Large intestine (tissue), 3 donors: ENCODE measurements at regions not wholly inside any gene's neighbourhood (a gene's known extent, or its start where the extent isn't known, plus 50 kb on each side); places are given as distances from the start of the nearest gene placed in this dataset.

Experiments
- DNase-seq, 2 donors: peaks; one replicate each; pipeline versions ENCODE4 v3.0.0 to v3.0.0-alpha.2; 2013
- H3K27ac ChIP-seq: one replicate; pipeline ENCODE4 v1.5.1; 2013; ENCODE audit warnings: low read length
- H3K27me3 ChIP-seq: 2 replicates; pipeline ENCODE4 v1.6.1; 2013; ENCODE audit warnings: low read length; ENCODE audit not compliant: control insufficient read depth, insufficient read depth
- H3K36me3 ChIP-seq: 2 replicates; pipeline ENCODE4 v1.6.1; 2013; ENCODE audit warnings: low read length; ENCODE audit not compliant: control insufficient read depth, insufficient read depth
- H3K4me1 ChIP-seq: one replicate; pipeline ENCODE4 v1.6.1; 2013; ENCODE audit warnings: low read length; ENCODE audit not compliant: control insufficient read depth, insufficient read depth
- H3K4me3 ChIP-seq: one replicate; pipeline ENCODE4 v1.5.1; 2013; ENCODE audit warnings: low read length
- H3K9me3 ChIP-seq: one replicate; pipeline ENCODE4 v1.6.1; 2013; ENCODE audit warnings: mild to moderate bottlenecking, low read depth, low read length, moderate library complexity; ENCODE audit not compliant: control insufficient read depth
- WGBS: methylation state at CpG from one replicate; pipeline ENCODE4 v1.1.5; 2013; ENCODE audit warnings: low lambda C conversion rate; ENCODE audit not compliant: insufficient coverage; 5-methylcytosine and 5-hydroxymethylcytosine counted together

GRCh38 chr15:45993072-45993471 is 358.2 kb downstream of the SQOR start:
- H3K4me3 ChIP-seq, result no peak overlapping the region
- H3K36me3 ChIP-seq, result no peaks in the 10 kb centered on the region
- H3K4me1 ChIP-seq, result no peaks in the 10 kb centered on the region
- no peak for DNase-seq
- no peaks in the 10 kb centered on the region for H3K27me3 ChIP-seq
- H3K27ac ChIP-seq, result no peak overlapping the region
- H3K9me3 ChIP-seq, result no peaks in the 10 kb centered on the region
- no CpG with 5 or more reads among the region's 3 CpGs for WGBS

GRCh38 chr15:45993508-45993907 is 358.7 kb downstream of the SQOR start:
- no peak overlapping the region for H3K4me3 ChIP-seq
- no peaks in the 10 kb centered on the region for H3K4me1 ChIP-seq
- no peaks in the 10 kb centered on the region for H3K9me3 ChIP-seq
- H3K27me3 ChIP-seq, result no peaks in the 10 kb centered on the region
- H3K27ac ChIP-seq, result no peak overlapping the region
- DNase-seq, result no peak
- no peaks in the 10 kb centered on the region for H3K36me3 ChIP-seq

GRCh38 chr15:45995800-45996199 is 361.0 kb downstream of the SQOR start:
- Histone ChIP-seq H3K27me3 (no peaks in the 10 kb centered on the region), H3K9me3 (no peaks in the 10 kb centered on the region), H3K27ac (no peak overlapping the region), H3K36me3 (no peaks in the 10 kb centered on the region), H3K4me3 (no peak overlapping the region), H3K4me1 (no peaks in the 10 kb centered on the region)
- DNase-seq, result no peak
- 100% methylated on average over 1 of the region's 4 CpGs for WGBS

GRCh38 chr15:46014532-46014931 is 379.7 kb downstream of the SQOR start:
- H3K9me3 ChIP-seq, result peaks cover 10% of the 10 kb centered on the region
- H3K27ac ChIP-seq, result no peak overlapping the region
- H3K4me3 ChIP-seq, result no peak overlapping the region
- DNase-seq, result no peak
- no peaks in the 10 kb centered on the region for H3K27me3 ChIP-seq
- no CpG with 5 or more reads among the region's 3 CpGs for WGBS
- no peaks in the 10 kb centered on the region for H3K36me3 ChIP-seq
- no peaks in the 10 kb centered on the region for H3K4me1 ChIP-seq

GRCh38 chr15:46034755-46035154 is 399.9 kb downstream of the SQOR start:
- no CpG with 5 or more reads among the region's 2 CpGs for WGBS
- H3K9me3 ChIP-seq, result no peaks in the 10 kb centered on the region
- no peak for DNase-seq
- no peaks in the 10 kb centered on the region for H3K4me1 ChIP-seq
- H3K27ac ChIP-seq, result no peak overlapping the region
- no peak overlapping the region for H3K4me3 ChIP-seq
- no peaks in the 10 kb centered on the region for H3K27me3 ChIP-seq
- no peaks in the 10 kb centered on the region for H3K36me3 ChIP-seq

GRCh38 chr15:46039703-46040102 is 404.9 kb downstream of the SQOR start:
- 100% methylated on average over 3 of the region's 4 CpGs for WGBS
- no peak for DNase-seq
- no peak overlapping the region for H3K4me3 ChIP-seq
- no peaks in the 10 kb centered on the region for H3K9me3 ChIP-seq
- H3K27ac ChIP-seq, result no peak overlapping the region
- no peaks in the 10 kb centered on the region for H3K36me3 ChIP-seq
- no peaks in the 10 kb centered on the region for H3K27me3 ChIP-seq
- no peaks in the 10 kb centered on the region for H3K4me1 ChIP-seq

GRCh38 chr15:46041905-46042304 is 407.1 kb downstream of the SQOR start:
- Histone ChIP-seq H3K4me3 (no peak overlapping the region), H3K4me1 (no peaks in the 10 kb centered on the region), H3K9me3 (no peaks in the 10 kb centered on the region), H3K36me3 (no peaks in the 10 kb centered on the region), H3K27me3 (no peaks in the 10 kb centered on the region), H3K27ac (no peak overlapping the region)
- DNase-seq, result no peak
- WGBS, result no CpG with 5 or more reads among the region's 5 CpGs

GRCh38 chr15:46059921-46060594 is 425.2 kb downstream of the SQOR start:
- no peak overlapping the region for H3K4me3 ChIP-seq
- no peaks in the 10 kb centered on the region for H3K27me3 ChIP-seq
- no peaks in the 10 kb centered on the region for H3K9me3 ChIP-seq
- H3K36me3 ChIP-seq, result no peaks in the 10 kb centered on the region
- no peak overlapping the region for H3K27ac ChIP-seq
- no CpG with 5 or more reads among the region's 3 CpGs for WGBS
- DNase-seq, result peak in 1 of 2 donors; percentile 6
- no peaks in the 10 kb centered on the region for H3K4me1 ChIP-seq

- no peaks in the 10 kb centered on the region for H3K9me3 ChIP-seq
- no peaks in the 10 kb centered on the region for H3K36me3 ChIP-seq
- H3K27ac ChIP-seq, result no peak overlapping the region
- 40% methylated on average over 1 of the region's 5 CpGs for WGBS
- no peak overlapping the region for H3K4me3 ChIP-seq
- no peaks in the 10 kb centered on the region for H3K4me1 ChIP-seq
- no peaks in the 10 kb centered on the region for H3K27me3 ChIP-seq
- DNase-seq, result no peak
Observed at GRCh38 chr15:46061002-46061401, 426.2 kb downstream of the SQOR start.

GRCh38 chr15:46077220-46077619 is 442.4 kb downstream of the SQOR start:
- no peaks in the 10 kb centered on the region for H3K9me3 ChIP-seq
- H3K4me3 ChIP-seq, result no peak overlapping the region
- DNase-seq, result no peak
- H3K27ac ChIP-seq, result no peak overlapping the region
- H3K4me1 ChIP-seq, result no peaks in the 10 kb centered on the region
- WGBS, result 100% methylated on average over 1 of the region's 2 CpGs
- no peaks in the 10 kb centered on the region for H3K36me3 ChIP-seq
- no peaks in the 10 kb centered on the region for H3K27me3 ChIP-seq

GRCh38 chr15:46079046-46079445 is 444.2 kb downstream of the SQOR start:
- no peaks in the 10 kb centered on the region for H3K27me3 ChIP-seq
- H3K4me3 ChIP-seq, result no peak overlapping the region
- H3K27ac ChIP-seq, result no peak overlapping the region
- no CpG with 5 or more reads among the region's 3 CpGs for WGBS
- DNase-seq, result no peak
- H3K36me3 ChIP-seq, result no peaks in the 10 kb centered on the region
- H3K4me1 ChIP-seq, result no peaks in the 10 kb centered on the region
- H3K9me3 ChIP-seq, result no peaks in the 10 kb centered on the region
